Skeletal muscle tissue (tissue), 3 donors: ENCODE measurements at regions not wholly inside any gene's neighbourhood (a gene's known extent, or its start where the extent isn't known, plus 50 kb on each side); places are given as distances from the start of the nearest gene placed in this dataset.
"Not testable (repeated sequence)": the region's sequence is repeated elsewhere in the genome, so short reads cannot be mapped to it uniquely, and the experiment has no call there.

Experiments used
- H3K27ac ChIP-seq: one replicate; pipeline ENCODE4 v1.7.0; 2013; ENCODE audit warnings: mild to moderate bottlenecking, low read depth, low read length, inconsistent platforms
- H3K27me3 ChIP-seq, 3 donors: one replicate each; pipeline ENCODE4 v1.7.0; 2013; ENCODE audit warnings: low read length in 3 of 3; ENCODE audit not compliant: control insufficient read depth in 3 of 3, insufficient read depth in 3 of 3
- H3K36me3 ChIP-seq, 3 donors: one replicate each; pipeline ENCODE4 v1.7.0; 2013; ENCODE audit warnings: low read length in 3 of 3; ENCODE audit not compliant: control insufficient read depth in 3 of 3, insufficient read depth in 3 of 3
- H3K4me1 ChIP-seq, 3 donors: one replicate each; pipeline ENCODE4 v1.7.0; 2013; ENCODE audit warnings: low read length in 3 of 3, mild to moderate bottlenecking in 3 of 3; ENCODE audit not compliant: control insufficient read depth in 3 of 3, insufficient read depth in 3 of 3
- H3K4me3 ChIP-seq, 3 donors: one replicate each; pipeline ENCODE4 v1.7.0; 2013; ENCODE audit warnings: low read length in 3 of 3
- H3K9ac ChIP-seq, 3 donors: one replicate each; pipeline ENCODE4 v1.7.0; 2013; ENCODE audit warnings: low read length in 3 of 3, mild to moderate bottlenecking in 3 of 3, moderate library complexity in 2 of 3, low read depth in 1 of 3
- H3K9me3 ChIP-seq, 3 donors: one replicate each; pipeline ENCODE4 v1.7.0; 2013; ENCODE audit warnings: low read length in 3 of 3; ENCODE audit not compliant: control insufficient read depth in 3 of 3
- donor health status: Osteomylitis.

GRCh38 chr1:30219675-30220074 lies 503.7 kb downstream of the MATN1 start:
- Histone ChIP-seq H3K9me3 (peaks cover 0 to 5% (median 0%) of the 10 kb centered on the region in 3 donors), H3K4me1 (no peaks in the 10 kb centered on the region), H3K27ac (no peak overlapping the region), H3K36me3 (no peaks in the 10 kb centered on the region), H3K27me3 (peaks cover 8 to 14% (median 10%) of the 10 kb centered on the region in 3 donors), H3K4me3 (no peak overlapping the region), H3K9ac (no peak overlapping the region)

GRCh38 chr1:30218438-30218837 lies 504.9 kb downstream of the MATN1 start:
- no peaks in the 10 kb centered on the region for H3K36me3 ChIP-seq
- no peaks in the 10 kb centered on the region for H3K4me1 ChIP-seq
- H3K27me3 ChIP-seq = peaks cover 2 to 14% (median 10%) of the 10 kb centered on the region in 3 donors
- peaks cover 0 to 5% (median 0%) of the 10 kb centered on the region in 3 donors for H3K9me3 ChIP-seq
- no peak overlapping the region for H3K27ac ChIP-seq
- H3K9ac ChIP-seq = no peak overlapping the region
- no peak overlapping the region for H3K4me3 ChIP-seq

- Histone ChIP-seq H3K9me3 (peaks cover 0 to 5% (median 0%) of the 10 kb centered on the region in 3 donors), H3K36me3 (no peaks in the 10 kb centered on the region), H3K9ac (no peak overlapping the region), H3K27ac (no peak overlapping the region), H3K4me3 (no peak overlapping the region), H3K4me1 (no peaks in the 10 kb centered on the region), H3K27me3 (peaks cover 0 to 14% (median 10%) of the 10 kb centered on the region in 3 donors)
These were observed 506.8 kb downstream of the MATN1 start for GRCh38 chr1:30216602-30217001.

GRCh38 chr1:30213936-30214335 lies 509.4 kb downstream of the MATN1 start:
- Histone ChIP-seq H3K9ac (no peak overlapping the region), H3K36me3 (no peaks in the 10 kb centered on the region), H3K9me3 (peaks cover 0 to 5% (median 0%) of the 10 kb centered on the region in 3 donors), H3K27me3 (peaks cover 0 to 11% (median 10%) of the 10 kb centered on the region in 3 donors), H3K27ac (no peak overlapping the region), H3K4me3 (no peak overlapping the region), H3K4me1 (no peaks in the 10 kb centered on the region)

- H3K27ac ChIP-seq, H3K4me3 ChIP-seq, H3K9ac ChIP-seq, H3K36me3 ChIP-seq, H3K27me3 ChIP-seq, H3K9me3 ChIP-seq, H3K4me1 ChIP-seq: not testable (repeated sequence)
These were observed 515.4 kb downstream of the MATN1 start for GRCh38 chr1:30207962-30208361.

- H3K9me3 ChIP-seq, H3K4me1 ChIP-seq, H3K4me3 ChIP-seq, H3K27me3 ChIP-seq, H3K27ac ChIP-seq, H3K36me3 ChIP-seq, H3K9ac ChIP-seq: not testable (repeated sequence)
These were observed 516.8 kb downstream of the MATN1 start for GRCh38 chr1:30206631-30207030.

GRCh38 chr1:30204916-30205315 lies 518.5 kb downstream of the MATN1 start:
- H3K27ac ChIP-seq, H3K27me3 ChIP-seq, H3K9me3 ChIP-seq, H3K4me3 ChIP-seq, H3K9ac ChIP-seq, H3K4me1 ChIP-seq, H3K36me3 ChIP-seq: not testable (repeated sequence)

GRCh38 chr1:30201015-30201414 lies 522.4 kb downstream of the MATN1 start:
- Histone ChIP-seq H3K4me3 (no peak overlapping the region), H3K9ac (no peak overlapping the region), H3K27me3 (peaks cover 0 to 20% (median 14%) of the 10 kb centered on the region in 3 donors), H3K27ac (no peak overlapping the region), H3K36me3 (no peaks in the 10 kb centered on the region), H3K4me1 (no peaks in the 10 kb centered on the region), H3K9me3 (peaks cover 0 to 2% (median 0%) of the 10 kb centered on the region in 3 donors)

GRCh38 chr1:30200161-30200560 lies 523.2 kb downstream of the MATN1 start:
- Histone ChIP-seq H3K9me3 (peaks cover 0 to 2% (median 0%) of the 10 kb centered on the region in 3 donors), H3K4me3 (no peak overlapping the region), H3K27ac (no peak overlapping the region), H3K27me3 (peaks cover 0 to 23% (median 17%) of the 10 kb centered on the region in 3 donors), H3K36me3 (no peaks in the 10 kb centered on the region), H3K9ac (no peak overlapping the region), H3K4me1 (no peaks in the 10 kb centered on the region)

GRCh38 chr1:30199563-30199962 lies 523.8 kb downstream of the MATN1 start:
- Histone ChIP-seq H3K9ac (no peak overlapping the region), H3K9me3 (peaks cover 0 to 2% (median 0%) of the 10 kb centered on the region in 3 donors), H3K36me3 (no peaks in the 10 kb centered on the region), H3K4me1 (no peaks in the 10 kb centered on the region), H3K4me3 (no peak overlapping the region), H3K27ac (no peak overlapping the region), H3K27me3 (peaks cover 0 to 23% (median 17%) of the 10 kb centered on the region in 3 donors)
